C4-2B (cell line): ENCODE measurements at regions not wholly inside any gene's neighbourhood (a gene's known extent, or its start where the extent isn't known, plus 50 kb on each side); places are given as distances from the start of the nearest gene placed in this dataset.

Experiments
- ZFX ChIP-seq: fragments of 450-650 bp; IDR thresholded peaks from 2 replicates; pipeline ENCODE4 v1.6.1; 2017
- TF ChIP-seq, protein P1 (sequence below): fragments of 450-650 bp; conservative IDR thresholded peaks from 2 replicates; pipeline ENCODE4 v1.5.1; 2017; ENCODE audit warnings: mild to moderate bottlenecking

DNA sequence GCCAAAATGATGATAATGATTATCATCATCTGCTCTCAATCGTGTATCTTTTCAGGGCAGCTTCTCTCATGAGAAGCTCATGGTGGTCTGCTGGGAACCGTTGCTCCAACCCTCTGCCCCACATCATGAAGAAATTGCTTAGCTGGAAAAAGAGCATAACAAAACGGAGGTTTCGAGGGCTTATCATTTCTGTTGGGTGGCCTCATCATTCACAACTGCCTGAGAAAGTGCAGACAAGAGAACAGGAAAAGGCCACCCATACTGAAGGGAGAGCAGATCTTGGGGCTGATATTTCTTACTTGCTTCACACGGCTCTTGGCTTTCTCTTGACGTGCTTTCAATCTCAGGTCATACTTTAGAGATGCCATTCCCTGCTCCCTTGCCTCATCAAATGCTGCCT is 471.6 kb downstream of the CD83 start:
- TF ChIP-seq, protein P1, sequence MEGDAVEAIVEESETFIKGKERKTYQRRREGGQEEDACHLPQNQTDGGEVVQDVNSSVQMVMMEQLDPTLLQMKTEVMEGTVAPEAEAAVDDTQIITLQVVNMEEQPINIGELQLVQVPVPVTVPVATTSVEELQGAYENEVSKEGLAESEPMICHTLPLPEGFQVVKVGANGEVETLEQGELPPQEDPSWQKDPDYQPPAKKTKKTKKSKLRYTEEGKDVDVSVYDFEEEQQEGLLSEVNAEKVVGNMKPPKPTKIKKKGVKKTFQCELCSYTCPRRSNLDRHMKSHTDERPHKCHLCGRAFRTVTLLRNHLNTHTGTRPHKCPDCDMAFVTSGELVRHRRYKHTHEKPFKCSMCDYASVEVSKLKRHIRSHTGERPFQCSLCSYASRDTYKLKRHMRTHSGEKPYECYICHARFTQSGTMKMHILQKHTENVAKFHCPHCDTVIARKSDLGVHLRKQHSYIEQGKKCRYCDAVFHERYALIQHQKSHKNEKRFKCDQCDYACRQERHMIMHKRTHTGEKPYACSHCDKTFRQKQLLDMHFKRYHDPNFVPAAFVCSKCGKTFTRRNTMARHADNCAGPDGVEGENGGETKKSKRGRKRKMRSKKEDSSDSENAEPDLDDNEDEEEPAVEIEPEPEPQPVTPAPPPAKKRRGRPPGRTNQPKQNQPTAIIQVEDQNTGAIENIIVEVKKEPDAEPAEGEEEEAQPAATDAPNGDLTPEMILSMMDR = no peak
- no peak for TF ChIP-seq ZFX
